ENCODE measurements at regions not wholly inside any gene's neighbourhood (a gene's known extent, or its start where the extent isn't known, plus 50 kb on each side); places are given as distances from the start of the nearest gene placed in this dataset.

Small RNA genes lying in the stretch of these regions (small RNA-seq; reads per million reads assigned to genes)
- 0.12 reads per million for gene MIR3679
